ENCODE measurements at regions not wholly inside any gene's neighbourhood (a gene's known extent, or its start where the extent isn't known, plus 50 kb on each side); places are given as distances from the start of the nearest gene placed in this dataset.

- no peak for DNase-seq (ENCODE audit: low read depth)
- H3K4me3 ChIP-seq (ENCODE audit: low read depth, low read length), result no peak overlapping the region
- no peak for TF ChIP-seq CTCF (IDR thresholded peaks at IDR 0.05; ENCODE audit: insufficient read depth, low read length, poor library complexity, severe bottlenecking)
- no peaks in the 10 kb centered on the region for H3K36me3 ChIP-seq (ENCODE audit: control insufficient read depth, insufficient read depth, low read length)
- H3K27me3 ChIP-seq (ENCODE audit: control insufficient read depth, insufficient read depth, low read length), result no peaks in the 10 kb centered on the region
Measured at GRCh38 chr12:40569626-40570179, 122.5 kb upstream of the CNTN1 start.

- H3K27me3 ChIP-seq (ENCODE audit: control insufficient read depth, insufficient read depth, low read length), result no peaks in the 10 kb centered on the region
Measured at GRCh38 chr12:40573024-40573423, 119.2 kb upstream of the CNTN1 start.

GRCh38 chr12:40575987-40576386 is 116.3 kb upstream of the CNTN1 start:
- H3K36me3 ChIP-seq (ENCODE audit: control insufficient read depth, insufficient read depth, low read length), result no peaks in the 10 kb centered on the region
- no peaks in the 10 kb centered on the region for H3K27me3 ChIP-seq (ENCODE audit: control insufficient read depth, insufficient read depth, low read length)
- H3K4me3 ChIP-seq (ENCODE audit: low read depth, low read length), result no peak overlapping the region
- no peak for TF ChIP-seq CTCF (IDR thresholded peaks at IDR 0.05; ENCODE audit: insufficient read depth, low read length, poor library complexity, severe bottlenecking)
- no peak for DNase-seq (ENCODE audit: low read depth)

More at GRCh38 chr12:40573024-40573423, 119.2 kb upstream of the CNTN1 start:
- no peak for TF ChIP-seq CTCF (IDR thresholded peaks at IDR 0.05; ENCODE audit: insufficient read depth, low read length, poor library complexity, severe bottlenecking)
- Histone ChIP-seq H3K4me3 (ENCODE audit: low read depth, low read length) (no peak overlapping the region), H3K36me3 (ENCODE audit: control insufficient read depth, insufficient read depth, low read length) (no peaks in the 10 kb centered on the region)
- DNase-seq (ENCODE audit: low read depth), result no peak

GRCh38 chr12:40577834-40578233 is 114.4 kb upstream of the CNTN1 start:
- H3K27me3 ChIP-seq (ENCODE audit: control insufficient read depth, insufficient read depth, low read length), result no peaks in the 10 kb centered on the region
- no peak overlapping the region for H3K4me3 ChIP-seq (ENCODE audit: low read depth, low read length)
- no peak for TF ChIP-seq CTCF (IDR thresholded peaks at IDR 0.05; ENCODE audit: insufficient read depth, low read length, poor library complexity, severe bottlenecking)
- H3K36me3 ChIP-seq (ENCODE audit: control insufficient read depth, insufficient read depth, low read length), result no peaks in the 10 kb centered on the region
- DNase-seq (ENCODE audit: low read depth), result no peak

- Histone ChIP-seq H3K4me3 (ENCODE audit: low read depth, low read length) (no peak overlapping the region), H3K27me3 (ENCODE audit: control insufficient read depth, insufficient read depth, low read length) (no peaks in the 10 kb centered on the region), H3K36me3 (ENCODE audit: control insufficient read depth, insufficient read depth, low read length) (no peaks in the 10 kb centered on the region)
- TF ChIP-seq CTCF (IDR thresholded peaks at IDR 0.05; ENCODE audit: insufficient read depth, low read length, poor library complexity, severe bottlenecking), result no peak
- DNase-seq (ENCODE audit: low read depth), result no peak
Measured at GRCh38 chr12:40579687-40580086, 112.6 kb upstream of the CNTN1 start.

DNA sequence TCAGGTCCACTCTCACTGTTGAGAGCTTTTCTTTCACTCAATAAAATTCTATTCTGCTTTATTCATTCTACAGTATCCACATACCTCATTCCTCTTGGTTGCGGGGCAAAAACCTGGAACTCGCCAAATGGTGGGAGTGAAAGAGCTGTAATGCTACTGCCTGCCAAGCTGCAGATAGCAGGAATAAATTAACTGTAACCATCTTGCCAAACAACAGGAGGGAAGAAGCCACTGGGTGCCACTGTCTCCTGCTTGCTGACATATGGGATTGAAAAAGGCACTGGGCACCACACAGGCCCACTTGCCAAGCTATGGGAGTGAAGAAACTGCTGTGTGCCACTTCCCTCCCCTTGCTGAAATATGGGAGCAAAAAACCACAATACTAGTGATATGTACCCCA is 111.9 kb upstream of the CNTN1 start:
- DNase-seq (ENCODE audit: low read depth), result no peak
- TF ChIP-seq CTCF (IDR thresholded peaks at IDR 0.05; ENCODE audit: insufficient read depth, low read length, poor library complexity, severe bottlenecking), result no peak
- no peaks in the 10 kb centered on the region for H3K27me3 ChIP-seq (ENCODE audit: control insufficient read depth, insufficient read depth, low read length)
- H3K4me3 ChIP-seq (ENCODE audit: low read depth, low read length), result no peak overlapping the region
- H3K36me3 ChIP-seq (ENCODE audit: control insufficient read depth, insufficient read depth, low read length), result no peaks in the 10 kb centered on the region

All from kidney epithelial cell (primary cell).